BE2C (cell line): ENCODE measurements at regions not wholly inside any gene's neighbourhood (a gene's known extent, or its start where the extent isn't known, plus 50 kb on each side); places are given as distances from the start of the nearest gene placed in this dataset.

ENCODE experiments used
- DNase-seq: peaks from one replicate; pipeline ENCODE4 v3.0.0-alpha.2; 2020
- H3K27me3 ChIP-seq: fragments of 250-450 bp; sonication (Bioruptor Pico); 2 replicates; pipeline ENCODE4 v1.5.1; 2020; ENCODE audit warnings: mild to moderate bottlenecking
- H3K36me3 ChIP-seq: fragments of 250-450 bp; sonication (Bioruptor Pico); 2 replicates; pipeline ENCODE4 v1.5.1; 2020; ENCODE audit warnings: mild to moderate bottlenecking
- H3K4me1 ChIP-seq: fragments of 250-450 bp; sonication (Bioruptor Pico); 2 replicates; pipeline ENCODE4 v1.5.1; 2020
- H3K4me3 ChIP-seq: 2 replicates; pipeline ENCODE4 v1.5.1; 2011; ENCODE audit warnings: low read depth, low read length
- H3K9me3 ChIP-seq: fragments of 250-450 bp; sonication (Bioruptor Pico); 2 replicates; pipeline ENCODE4 v1.5.1; 2020
- TF ChIP-seq, protein P1 (sequence below): IDR thresholded peaks from 2 replicates; pipeline ENCODE4 v1.5.1; 2012; ENCODE audit warnings: mild to moderate bottlenecking, low read depth, low read length

- H3K27me3 ChIP-seq = no peaks in the 10 kb centered on the region
- TF ChIP-seq, protein P1, sequence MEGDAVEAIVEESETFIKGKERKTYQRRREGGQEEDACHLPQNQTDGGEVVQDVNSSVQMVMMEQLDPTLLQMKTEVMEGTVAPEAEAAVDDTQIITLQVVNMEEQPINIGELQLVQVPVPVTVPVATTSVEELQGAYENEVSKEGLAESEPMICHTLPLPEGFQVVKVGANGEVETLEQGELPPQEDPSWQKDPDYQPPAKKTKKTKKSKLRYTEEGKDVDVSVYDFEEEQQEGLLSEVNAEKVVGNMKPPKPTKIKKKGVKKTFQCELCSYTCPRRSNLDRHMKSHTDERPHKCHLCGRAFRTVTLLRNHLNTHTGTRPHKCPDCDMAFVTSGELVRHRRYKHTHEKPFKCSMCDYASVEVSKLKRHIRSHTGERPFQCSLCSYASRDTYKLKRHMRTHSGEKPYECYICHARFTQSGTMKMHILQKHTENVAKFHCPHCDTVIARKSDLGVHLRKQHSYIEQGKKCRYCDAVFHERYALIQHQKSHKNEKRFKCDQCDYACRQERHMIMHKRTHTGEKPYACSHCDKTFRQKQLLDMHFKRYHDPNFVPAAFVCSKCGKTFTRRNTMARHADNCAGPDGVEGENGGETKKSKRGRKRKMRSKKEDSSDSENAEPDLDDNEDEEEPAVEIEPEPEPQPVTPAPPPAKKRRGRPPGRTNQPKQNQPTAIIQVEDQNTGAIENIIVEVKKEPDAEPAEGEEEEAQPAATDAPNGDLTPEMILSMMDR = no peak
- DNase-seq = no peak
- no peak overlapping the region for H3K4me3 ChIP-seq
- no peaks in the 10 kb centered on the region for H3K4me1 ChIP-seq
- H3K36me3 ChIP-seq = no peaks in the 10 kb centered on the region
- no peaks in the 10 kb centered on the region for H3K9me3 ChIP-seq
These were observed 776.8 kb downstream of the CCDC85A start for GRCh38 chr2:56960581-56960980.

GRCh38 chr2:56962673-56963072, 778.9 kb downstream of the CCDC85A start:
- no peaks in the 10 kb centered on the region for H3K4me1 ChIP-seq
- TF ChIP-seq, protein P1 = no peak
- H3K9me3 ChIP-seq = no peaks in the 10 kb centered on the region
- H3K36me3 ChIP-seq = no peaks in the 10 kb centered on the region
- no peak for DNase-seq
- H3K4me3 ChIP-seq = no peak overlapping the region
- no peaks in the 10 kb centered on the region for H3K27me3 ChIP-seq

DNA sequence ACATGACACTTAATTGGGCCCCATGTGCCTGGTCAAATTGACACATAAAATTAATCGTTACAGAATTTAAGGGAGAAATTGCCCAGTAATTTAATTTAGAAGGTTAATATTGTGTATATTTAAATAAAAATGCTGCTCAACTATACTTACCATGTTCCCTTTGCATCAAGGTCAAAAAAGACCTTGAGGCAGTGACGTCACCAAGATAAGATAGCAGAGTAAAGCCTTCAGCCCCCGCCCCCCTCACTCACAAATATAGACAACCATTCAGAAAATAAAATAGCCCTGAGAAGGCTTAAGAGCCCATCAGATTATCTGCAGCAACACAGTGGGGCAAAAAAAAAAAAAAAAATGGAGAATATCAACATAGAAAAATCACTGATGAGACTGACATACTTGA, 785.7 kb downstream of the CCDC85A start:
- no peaks in the 10 kb centered on the region for H3K36me3 ChIP-seq
- no peaks in the 10 kb centered on the region for H3K27me3 ChIP-seq
- no peak for DNase-seq
- no peaks in the 10 kb centered on the region for H3K4me1 ChIP-seq
- TF ChIP-seq, protein P1 = no peak
- no peaks in the 10 kb centered on the region for H3K9me3 ChIP-seq
- no peak overlapping the region for H3K4me3 ChIP-seq

DNA sequence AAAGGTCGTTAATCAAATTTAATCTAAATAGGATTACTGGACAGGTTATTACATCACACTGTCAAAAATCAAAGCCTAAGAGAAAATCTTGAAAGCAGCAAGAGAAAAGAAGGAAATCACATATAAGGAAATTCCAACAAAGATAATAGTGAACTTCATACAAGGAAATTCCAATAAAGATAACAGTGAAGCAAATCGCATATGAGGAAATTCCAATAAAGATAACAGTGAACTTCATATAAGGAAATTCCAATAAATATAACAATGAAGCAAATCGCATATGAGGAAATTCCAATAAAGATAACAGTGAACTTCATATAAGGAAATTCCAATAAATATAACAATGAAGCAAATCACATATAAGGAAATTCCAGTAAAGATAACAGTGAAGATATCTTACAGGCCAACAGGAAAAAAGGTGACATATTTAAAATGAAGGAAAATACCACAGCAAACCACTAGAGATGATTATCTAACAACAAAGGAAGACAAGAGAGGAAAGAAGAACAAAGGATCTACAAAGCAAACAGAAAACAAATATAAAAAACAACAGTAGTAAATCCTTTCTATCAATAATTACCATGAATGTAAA, 787.7 kb downstream of the CCDC85A start:
- H3K4me3 ChIP-seq = no peak overlapping the region
- H3K36me3 ChIP-seq = no peaks in the 10 kb centered on the region

GRCh38 chr2:56981554-56981953, 797.8 kb downstream of the CCDC85A start:
- Histone ChIP-seq H3K27me3 (no peaks in the 10 kb centered on the region), H3K4me1 (no peaks in the 10 kb centered on the region), H3K4me3 (no peak overlapping the region), H3K36me3 (no peaks in the 10 kb centered on the region), H3K9me3 (no peaks in the 10 kb centered on the region)
- TF ChIP-seq, protein P1 = no peak
- no peak for DNase-seq

More for the DNA sequence above, 787.7 kb downstream of the CCDC85A start:
- Histone ChIP-seq H3K4me1 (no peaks in the 10 kb centered on the region), H3K9me3 (no peaks in the 10 kb centered on the region), H3K27me3 (no peaks in the 10 kb centered on the region)
- DNase-seq = no peak
- TF ChIP-seq, protein P1 = no peak

DNA sequence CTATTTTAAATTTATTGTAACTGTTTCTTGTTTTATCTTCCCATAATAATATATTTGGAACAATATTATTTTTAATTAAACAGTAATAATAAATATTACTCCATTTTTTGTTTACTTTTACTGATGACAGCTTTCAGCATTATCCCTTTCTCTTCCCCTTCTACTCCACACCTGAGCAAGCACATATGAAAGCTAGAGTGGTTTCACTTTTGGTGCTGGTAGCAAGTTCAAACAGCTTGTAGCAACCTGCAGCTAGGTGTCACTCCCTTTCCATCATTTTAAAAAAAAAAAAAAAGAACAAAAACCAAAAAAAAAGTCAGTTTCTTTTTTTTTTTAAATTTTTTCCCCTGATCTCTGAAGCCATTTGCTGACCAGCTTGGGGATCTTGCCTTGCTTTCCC, 801.8 kb downstream of the CCDC85A start:
- no peak for DNase-seq
- Histone ChIP-seq H3K27me3 (no peaks in the 10 kb centered on the region), H3K4me3 (no peak overlapping the region), H3K4me1 (no peaks in the 10 kb centered on the region), H3K9me3 (no peaks in the 10 kb centered on the region), H3K36me3 (no peaks in the 10 kb centered on the region)
- TF ChIP-seq, protein P1 = no peak
